HUES64 (cell line): ENCODE measurements at regions not wholly inside any gene's neighbourhood (a gene's known extent, or its start where the extent isn't known, plus 50 kb on each side); places are given as distances from the start of the nearest gene placed in this dataset.

ENCODE experiments used
- H3K27ac ChIP-seq: 2 replicates; pipeline ENCODE4 v1.7.0; 2013; ENCODE audit warnings: low read depth, low read length, inconsistent platforms
- H3K27me3 ChIP-seq: 2 replicates; pipeline ENCODE4 v1.6.1; 2013; ENCODE audit warnings: mild to moderate bottlenecking, low read length; ENCODE audit not compliant: insufficient read depth
- H3K36me3 ChIP-seq: 2 replicates; pipeline ENCODE4 v1.6.1; 2013; ENCODE audit warnings: mild to moderate bottlenecking, low read length; ENCODE audit not compliant: insufficient read depth
- H3K4me1 ChIP-seq: 2 replicates; pipeline ENCODE4 v1.6.1; 2013; ENCODE audit warnings: mild to moderate bottlenecking, low read length, moderate library complexity; ENCODE audit not compliant: insufficient read depth
- H3K4me3 ChIP-seq: 2 replicates; pipeline ENCODE4 v1.5.1; 2013; ENCODE audit warnings: mild to moderate bottlenecking, low read length, moderate library complexity
- H3K9ac ChIP-seq: 2 replicates; pipeline ENCODE4 v1.6.1; 2013; ENCODE audit warnings: mild to moderate bottlenecking, low read depth, low read length
- H3K9me3 ChIP-seq: 2 replicates; pipeline ENCODE4 v1.6.1; 2013; ENCODE audit warnings: low read depth, low read length; ENCODE audit not compliant: insufficient read depth
- whole genome bisulfite sequencing: fragments of 150-250, 120-280 bp; methylation state at CpG from one replicate; pipeline ENCODE4 v1.1.7; 2013; ENCODE audit warnings: missing lambda C conversion rate; 5-methylcytosine and 5-hydroxymethylcytosine counted together

- no peaks in the 10 kb centered on the region for H3K27me3 ChIP-seq
- H3K4me1 ChIP-seq, result no peaks in the 10 kb centered on the region
- peaks cover 7% of the 10 kb centered on the region; the same call in 1 of the 2 replicates for H3K9me3 ChIP-seq
- H3K4me3 ChIP-seq, result no peak overlapping the region
- H3K9ac ChIP-seq, result no peak overlapping the region
- H3K27ac ChIP-seq, result no peak overlapping the region
- 84% methylated on average over 5 of the region's 5 CpGs for WGBS
- no peaks in the 10 kb centered on the region for H3K36me3 ChIP-seq
Observed at GRCh38 chr6:44580901-44581300, 193.4 kb downstream of the CDC5L start.

GRCh38 chr6:44582930-44583329 is 195.4 kb downstream of the CDC5L start:
- WGBS, result no CpG with 5 or more reads among the region's 1 CpG
- Histone ChIP-seq H3K27me3 (no peaks in the 10 kb centered on the region), H3K36me3 (no peaks in the 10 kb centered on the region), H3K4me3 (no peak overlapping the region), H3K27ac (no peak overlapping the region), H3K4me1 (no peaks in the 10 kb centered on the region), H3K9ac (no peak overlapping the region), H3K9me3 (peaks cover 7% of the 10 kb centered on the region; the same call in 1 of the 2 replicates)

GRCh38 chr6:44590471-44590870 is 203.0 kb downstream of the CDC5L start:
- Histone ChIP-seq H3K4me1 (peaks cover 14% of the 10 kb centered on the region), H3K27ac (no peak overlapping the region), H3K9me3 (no peaks in the 10 kb centered on the region; the same call in 1 of the 2 replicates), H3K4me3 (no peak overlapping the region), H3K9ac (no peak overlapping the region), H3K27me3 (no peaks in the 10 kb centered on the region), H3K36me3 (no peaks in the 10 kb centered on the region)
- WGBS, result no CpG with 5 or more reads among the region's 1 CpG

GRCh38 chr6:44593539-44593944 is 206.0 kb downstream of the CDC5L start:
- WGBS, result 4% methylated on average over 1 of the region's 2 CpGs
- H3K27ac ChIP-seq, result 0 out of 2 replicates have a peak overlapping the region, but pooled peaks have one; percentile 7

GRCh38 chr6:44594481-44594880 is 207.0 kb downstream of the CDC5L start:
- Histone ChIP-seq H3K4me3 (no peak overlapping the region), H3K4me1 (peaks cover 14% of the 10 kb centered on the region), H3K27me3 (no peaks in the 10 kb centered on the region), H3K36me3 (no peaks in the 10 kb centered on the region), H3K27ac (0 out of 2 replicates have a peak overlapping the region, but pooled peaks have one; percentile 11), H3K9ac (no peak overlapping the region), H3K9me3 (no peaks in the 10 kb centered on the region; the same call in 1 of the 2 replicates)
- whole genome bisulfite sequencing, result 32% methylated on average over 2 of the region's 4 CpGs

More at GRCh38 chr6:44593539-44593944, 206.0 kb downstream of the CDC5L start:
- Histone ChIP-seq H3K4me1 (peaks cover 14% of the 10 kb centered on the region), H3K4me3 (no peak overlapping the region), H3K9me3 (no peaks in the 10 kb centered on the region; the same call in 1 of the 2 replicates), H3K9ac (no peak overlapping the region), H3K27me3 (no peaks in the 10 kb centered on the region), H3K36me3 (no peaks in the 10 kb centered on the region)

GRCh38 chr6:44598679-44599078 is 211.2 kb downstream of the CDC5L start:
- H3K9ac ChIP-seq, result no peak overlapping the region
- no peak overlapping the region for H3K4me3 ChIP-seq
- H3K27me3 ChIP-seq, result no peaks in the 10 kb centered on the region
- H3K27ac ChIP-seq, result no peak overlapping the region
- no peaks in the 10 kb centered on the region for H3K36me3 ChIP-seq
- H3K4me1 ChIP-seq, result peaks cover 12% of the 10 kb centered on the region
- H3K9me3 ChIP-seq, result no peaks in the 10 kb centered on the region
- 81% methylated on average over 5 of the region's 5 CpGs for WGBS

GRCh38 chr6:44599672-44600071 is 212.2 kb downstream of the CDC5L start:
- 93% methylated on average over 3 of the region's 3 CpGs for WGBS
- Histone ChIP-seq H3K4me3 (no peak overlapping the region), H3K27me3 (no peaks in the 10 kb centered on the region)

GRCh38 chr6:44603044-44603686 is 215.7 kb downstream of the CDC5L start:
- Histone ChIP-seq H3K4me1 (no peaks in the 10 kb centered on the region), H3K9ac (no peak overlapping the region), H3K27ac (no peak overlapping the region), H3K4me3 (no peak overlapping the region), H3K27me3 (no peaks in the 10 kb centered on the region), H3K9me3 (no peaks in the 10 kb centered on the region), H3K36me3 (no peaks in the 10 kb centered on the region)
- WGBS, result 82% methylated on average over 9 of the region's 9 CpGs

More at GRCh38 chr6:44599672-44600071, 212.2 kb downstream of the CDC5L start:
- no peaks in the 10 kb centered on the region for H3K36me3 ChIP-seq
- H3K9ac ChIP-seq, result no peak overlapping the region
- no peak overlapping the region for H3K27ac ChIP-seq
- no peaks in the 10 kb centered on the region for H3K9me3 ChIP-seq
- H3K4me1 ChIP-seq, result peaks cover 4% of the 10 kb centered on the region; the same call in 1 of the 2 replicates

- Histone ChIP-seq H3K27me3 (no peaks in the 10 kb centered on the region), H3K4me3 (no peak overlapping the region), H3K27ac (no peak overlapping the region), H3K9me3 (no peaks in the 10 kb centered on the region), H3K36me3 (no peaks in the 10 kb centered on the region), H3K9ac (no peak overlapping the region), H3K4me1 (peaks cover 6% of the 10 kb centered on the region; the same call in 1 of the 2 replicates)
- 95% methylated on average over 8 of the region's 8 CpGs for WGBS
Observed at GRCh38 chr6:44606504-44606903, 219.0 kb downstream of the CDC5L start.

GRCh38 chr6:44606976-44607375 is 219.5 kb downstream of the CDC5L start:
- H3K9me3 ChIP-seq, result no peaks in the 10 kb centered on the region
- H3K27ac ChIP-seq, result no peak overlapping the region
- H3K9ac ChIP-seq, result no peak overlapping the region
- WGBS, result 86% methylated on average over 6 of the region's 6 CpGs
- H3K4me3 ChIP-seq, result no peak overlapping the region
- H3K36me3 ChIP-seq, result no peaks in the 10 kb centered on the region
- peaks cover 6% of the 10 kb centered on the region; the same call in 1 of the 2 replicates for H3K4me1 ChIP-seq
- H3K27me3 ChIP-seq, result no peaks in the 10 kb centered on the region

- H3K4me3 ChIP-seq, result no peak overlapping the region
- peaks cover 6% of the 10 kb centered on the region; the same call in 1 of the 2 replicates for H3K4me1 ChIP-seq
- no peaks in the 10 kb centered on the region for H3K36me3 ChIP-seq
- no peaks in the 10 kb centered on the region for H3K27me3 ChIP-seq
- no peak overlapping the region for H3K9ac ChIP-seq
- WGBS, result 94% methylated on average over 4 of the region's 4 CpGs
- H3K27ac ChIP-seq, result no peak overlapping the region
- H3K9me3 ChIP-seq, result no peaks in the 10 kb centered on the region
Observed at GRCh38 chr6:44608175-44608574, 220.7 kb downstream of the CDC5L start.
